ENCODE measurements at regions not wholly inside any gene's neighbourhood (a gene's known extent, or its start where the extent isn't known, plus 50 kb on each side); places are given as distances from the start of the nearest gene placed in this dataset.

GRCh38 chr2:20880221-20880771 lies 57.4 kb upstream of the LDAH start:
- no peak overlapping the region for H3K4me3 ChIP-seq (ENCODE audit: low read depth, low read length)
- TF ChIP-seq ZNF138 (tag by site-specific recombination; IDR thresholded peaks at IDR 0.05; ENCODE audit: borderline replicate concordance) (no peak), KLF17 (tag by site-specific recombination; IDR thresholded peaks at IDR 0.05) (no peak), ZNF623 (tag by site-specific recombination; IDR thresholded peaks at IDR 0.05) (no peak), ZNF701 (tag by site-specific recombination; IDR thresholded peaks at IDR 0.05) (no peak), ZNF155 (tag by site-specific recombination; IDR thresholded peaks at IDR 0.05) (no peak), HOXA7 (CRISPR knock-in tag; IDR thresholded peaks at IDR 0.05; ENCODE audit: borderline replicate concordance) (no peak), ZNF292 (tag by site-specific recombination; IDR thresholded peaks at IDR 0.05; ENCODE audit: borderline replicate concordance, low read depth) (no peak), ZNF580 (tag by site-specific recombination; IDR thresholded peaks at IDR 0.05) (no peak), ZNF239 (tag by site-specific recombination; IDR thresholded peaks at IDR 0.05) (no peak), ZNF76 (tag by site-specific recombination; IDR thresholded peaks at IDR 0.05; ENCODE audit: borderline replicate concordance, low read depth) (no peak), ZNF404 (tag by site-specific recombination; IDR thresholded peaks at IDR 0.05) (no peak), REST (tag by site-specific recombination; IDR thresholded peaks at IDR 0.05) (no peak), KLF7 (tag by site-specific recombination; IDR thresholded peaks at IDR 0.05; ENCODE audit: borderline replicate concordance) (no peak), ZSCAN23 (tag by site-specific recombination; IDR thresholded peaks at IDR 0.05) (no peak), ATF2 (tag by site-specific recombination; IDR thresholded peaks at IDR 0.05; ENCODE audit: low read depth) (no peak), ZNF169 (tag by site-specific recombination; IDR thresholded peaks at IDR 0.05) (no peak), ZNF140 (tag by site-specific recombination; IDR thresholded peaks at IDR 0.05) (no peak), ZSCAN4 (tag by site-specific recombination; IDR thresholded peaks at IDR 0.05) (no peak), ZNF184 (tag by site-specific recombination; IDR thresholded peaks at IDR 0.05) (no peak), ZBTB26 (tag by site-specific recombination; optimal IDR thresholded peaks at IDR 0.05) (no peak)
- H3K9me3 ChIP-seq (ENCODE audit: control insufficient read depth, insufficient read depth, low read depth, low read length): no peaks in the 10 kb centered on the region
- POLR2A ChIA-PET: no interaction called here
- no peaks in the 10 kb centered on the region for H3K36me3 ChIP-seq (ENCODE audit: control insufficient read depth in 2 of 2, insufficient read depth in 1 of 2, low read length in 2 of 2)
- no peaks in the 10 kb centered on the region for H3K4me1 ChIP-seq (ENCODE audit: control insufficient read depth, insufficient read depth, low read length)
- no peak overlapping the region for H3K27ac ChIP-seq (ENCODE audit: extremely low read depth, low read depth, low read length)
- CTCF ChIA-PET: interaction anchor here (0.5 to 0.7 kb wide), 2 partner anchors 39 to 51 kb away, joined by 3 read pairs; no protein-coding TSS in a partner anchor

All from HEK293 (cell line).